ENCODE measurements at regions not wholly inside any gene's neighbourhood (a gene's known extent, or its start where the extent isn't known, plus 50 kb on each side); places are given as distances from the start of the nearest gene placed in this dataset.

- TF ChIP-seq POLR2A (IDR thresholded peaks at IDR 0.05) = no peak
- TF ChIP-seq CTCF (IDR thresholded peaks at IDR 0.05) = no peak
These were observed 506.5 kb upstream of the TBL1XR1 start for GRCh38 chr3:177703788-177704187.
